ENCODE measurements at regions not wholly inside any gene's neighbourhood (a gene's known extent, or its start where the extent isn't known, plus 50 kb on each side); places are given as distances from the start of the nearest gene placed in this dataset.
"Not testable (repeated sequence)": the region's sequence is repeated elsewhere in the genome, so short reads cannot be mapped to it uniquely, and the experiment has no call there.

GRCh38 chr5:125912028-125912427, 511.2 kb upstream of the GRAMD2B start:
- H3K9me3 Mint-ChIP-seq: peaks cover 70% of the 10 kb centered on the region
- no peak overlapping the region for H3K4me3 Mint-ChIP-seq
- no peaks in the 10 kb centered on the region for H3K36me3 Mint-ChIP-seq (ENCODE audit: low read depth)
- H3K4me1 Mint-ChIP-seq (ENCODE audit: low read depth): no peaks in the 10 kb centered on the region
- no peak for DNase-seq
- H3K27ac Mint-ChIP-seq: no peak overlapping the region
- TF ChIP-seq CTCF (IDR thresholded peaks at IDR 0.05): no peak
- no peaks in the 10 kb centered on the region; the same call in 1 of the 2 replicates for H3K27me3 Mint-ChIP-seq (ENCODE audit: insufficient read depth)

- Mint-ChIP-seq H3K4me1 (ENCODE audit: low read depth) (no peaks in the 10 kb centered on the region), H3K4me3 (no peak overlapping the region), H3K27me3 (ENCODE audit: insufficient read depth) (no peaks in the 10 kb centered on the region; the same call in 1 of the 2 replicates), H3K9me3 (peaks cover 64% of the 10 kb centered on the region), H3K27ac (no peak overlapping the region), H3K36me3 (ENCODE audit: low read depth) (no peaks in the 10 kb centered on the region)
- DNase-seq: no peak
- no peak for TF ChIP-seq CTCF (IDR thresholded peaks at IDR 0.05)
Measured at GRCh38 chr5:125913200-125913599, 510.0 kb upstream of the GRAMD2B start.

- TF ChIP-seq CTCF (IDR thresholded peaks at IDR 0.05): no peak
Measured at GRCh38 chr5:125914471-125914870, 508.7 kb upstream of the GRAMD2B start.

GRCh38 chr5:125923958-125924357, 499.3 kb upstream of the GRAMD2B start:
- H3K27me3 Mint-ChIP-seq (ENCODE audit: insufficient read depth); H3K27ac Mint-ChIP-seq; DNase-seq; H3K4me1 Mint-ChIP-seq (ENCODE audit: low read depth); H3K4me3 Mint-ChIP-seq; H3K36me3 Mint-ChIP-seq (ENCODE audit: low read depth): not testable (repeated sequence)
- H3K9me3 Mint-ChIP-seq: peaks cover 21% of the 10 kb centered on the region

More at GRCh38 chr5:125914471-125914870, 508.7 kb upstream of the GRAMD2B start:
- Mint-ChIP-seq H3K27me3 (ENCODE audit: insufficient read depth) (no peaks in the 10 kb centered on the region; the same call in 1 of the 2 replicates), H3K4me3 (no peak overlapping the region), H3K9me3 (peaks cover 59% of the 10 kb centered on the region), H3K4me1 (ENCODE audit: low read depth) (no peaks in the 10 kb centered on the region), H3K36me3 (ENCODE audit: low read depth) (no peaks in the 10 kb centered on the region), H3K27ac (no peak overlapping the region)
- no peak for DNase-seq

GRCh38 chr5:125926172-125926571, 497.0 kb upstream of the GRAMD2B start:
- H3K36me3 Mint-ChIP-seq (ENCODE audit: low read depth): no peaks in the 10 kb centered on the region
- no peaks in the 10 kb centered on the region for H3K27me3 Mint-ChIP-seq (ENCODE audit: insufficient read depth)
- no peak for TF ChIP-seq CTCF (IDR thresholded peaks at IDR 0.05)
- no peak overlapping the region for H3K4me3 Mint-ChIP-seq
- no peak for DNase-seq
- no peak overlapping the region for H3K27ac Mint-ChIP-seq
- no peaks in the 10 kb centered on the region for H3K4me1 Mint-ChIP-seq (ENCODE audit: low read depth)
- H3K9me3 Mint-ChIP-seq: peaks cover 29% of the 10 kb centered on the region

- Mint-ChIP-seq H3K9me3 (peaks cover 29% of the 10 kb centered on the region), H3K27me3 (ENCODE audit: insufficient read depth) (no peaks in the 10 kb centered on the region), H3K36me3 (ENCODE audit: low read depth) (no peaks in the 10 kb centered on the region), H3K4me3 (no peak overlapping the region), H3K27ac (no peak overlapping the region), H3K4me1 (ENCODE audit: low read depth) (no peaks in the 10 kb centered on the region)
- no peak for TF ChIP-seq CTCF (IDR thresholded peaks at IDR 0.05)
- no peak for DNase-seq
Measured at GRCh38 chr5:125928663-125929062, 494.5 kb upstream of the GRAMD2B start.

All from HFFc6 (cell line).